COLO668 (cell line): ENCODE measurements at regions not wholly inside any gene's neighbourhood (a gene's known extent, or its start where the extent isn't known, plus 50 kb on each side); places are given as distances from the start of the nearest gene placed in this dataset.

Source experiments
- DNase-seq: peaks from one replicate; lab custom pipeline; 2025; ENCODE audit not compliant: unreplicated experiment; lab: John Stamatoyannopoulos, UW

- no peak for DNase-seq
These were observed 132.9 kb downstream of the BAMBI start for GRCh38 chr10:28810057-28810870.

- no peak for DNase-seq
These were observed 134.5 kb downstream of the BAMBI start for GRCh38 chr10:28811639-28812349.

GRCh38 chr10:28812384-28813372, 135.4 kb downstream of the BAMBI start:
- no peak for DNase-seq

GRCh38 chr10:28815681-28816080, 138.4 kb downstream of the BAMBI start:
- no peak for DNase-seq

- no peak for DNase-seq
These were observed 145.6 kb downstream of the BAMBI start for GRCh38 chr10:28822719-28823464.

GRCh38 chr10:28823501-28824075, 146.3 kb downstream of the BAMBI start:
- no peak for DNase-seq

GRCh38 chr10:28833313-28833712, 156.0 kb downstream of the BAMBI start:
- no peak for DNase-seq

GRCh38 chr10:28836435-28836743, 159.1 kb downstream of the BAMBI start:
- DNase-seq = no peak

GRCh38 chr10:28837613-28838390, 160.5 kb downstream of the BAMBI start:
- DNase-seq = no peak

GRCh38 chr10:28838908-28839307, 161.6 kb downstream of the BAMBI start:
- DNase-seq = no peak

GRCh38 chr10:28839600-28840007, 162.3 kb downstream of the BAMBI start:
- DNase-seq = no peak

- DNase-seq = no peak
These were observed 162.9 kb downstream of the BAMBI start for GRCh38 chr10:28840202-28840601.

- no peak for DNase-seq
These were observed 163.7 kb downstream of the BAMBI start for GRCh38 chr10:28840971-28841370.

GRCh38 chr10:28841625-28842024, 164.3 kb downstream of the BAMBI start:
- no peak for DNase-seq

GRCh38 chr10:28842321-28842720, 165.0 kb downstream of the BAMBI start:
- DNase-seq = no peak

- DNase-seq = no peak
These were observed 167.8 kb downstream of the BAMBI start for GRCh38 chr10:28845009-28845682.

- no peak for DNase-seq
These were observed 172.0 kb downstream of the BAMBI start for GRCh38 chr10:28849309-28849708.

GRCh38 chr10:28849821-28850220, 172.5 kb downstream of the BAMBI start:
- DNase-seq = no peak

GRCh38 chr10:28850784-28851183, 173.5 kb downstream of the BAMBI start:
- DNase-seq = no peak
